ENCODE measurements at regions not wholly inside any gene's neighbourhood (a gene's known extent, or its start where the extent isn't known, plus 50 kb on each side); places are given as distances from the start of the nearest gene placed in this dataset.

- TF ChIP-seq CTCF (IDR thresholded peaks at IDR 0.05) (no peak), POLR2A (IDR thresholded peaks at IDR 0.05) (no peak)
These were observed 155.1 kb upstream of the ZNF32 start for GRCh38 chr10:43803791-43804190.
